GM21528 (cell line): ENCODE measurements at regions not wholly inside any gene's neighbourhood (a gene's known extent, or its start where the extent isn't known, plus 50 kb on each side); places are given as distances from the start of the nearest gene placed in this dataset.
A peak's percentile ranks its signal among the peaks of the same experiment; 100 is the strongest.
"Not testable (repeated sequence)": the region's sequence is repeated elsewhere in the genome, so short reads cannot be mapped to it uniquely, and the experiment has no call there.

ENCODE experiments used
- ATAC-seq: cut with Tn5 transposase; IDR thresholded peaks from one replicate; pipeline ENCODE4 v1.9.1; 2021; ENCODE audit warnings: mild to moderate bottlenecking, moderate library complexity; ENCODE audit not compliant: unreplicated experiment, low FRiP score

DNA sequence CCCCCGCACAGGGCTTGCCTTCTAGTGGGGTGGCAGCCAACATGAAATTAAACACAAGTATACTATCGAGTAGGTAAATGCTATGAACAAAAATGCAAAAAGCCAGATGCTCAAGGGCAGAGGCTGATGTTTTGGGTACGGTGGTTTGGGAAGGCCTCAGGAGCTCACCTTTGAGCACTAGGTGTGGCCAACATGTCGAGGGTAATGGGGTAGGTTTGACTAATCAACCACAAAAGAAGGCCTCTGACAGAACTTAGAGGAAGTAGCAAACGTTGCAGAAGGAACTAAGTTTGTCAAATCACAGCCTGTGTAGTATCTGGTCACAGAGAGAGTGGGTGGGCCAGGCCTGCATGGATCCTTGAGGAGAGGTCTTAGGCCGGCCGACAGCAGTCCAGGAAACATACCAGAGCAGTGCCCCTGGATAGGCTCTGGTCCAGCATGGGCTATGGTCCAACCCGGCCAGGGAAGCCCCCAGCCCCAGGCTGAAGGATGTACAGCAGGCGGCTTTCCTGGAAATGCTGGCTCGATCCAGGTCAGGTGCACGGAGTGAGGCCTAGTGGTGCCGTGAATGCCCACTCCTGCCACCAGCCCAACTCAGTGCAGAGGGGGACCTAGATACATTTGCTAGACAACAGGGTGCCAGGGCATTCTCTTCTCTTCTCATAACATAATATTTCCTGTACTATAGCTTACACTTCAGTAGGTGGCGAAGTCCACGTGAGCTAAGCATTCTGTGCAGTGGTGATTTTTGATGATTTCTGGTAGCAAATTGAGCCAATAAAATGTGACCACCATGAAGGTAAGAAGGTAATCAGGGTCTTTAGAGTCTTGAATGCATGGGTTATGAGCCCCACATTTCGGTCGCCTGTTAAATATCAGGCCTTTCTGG, 56.3 kb upstream of the CD93 start:
- ATAC-seq, result peak; percentile 67

DNA sequence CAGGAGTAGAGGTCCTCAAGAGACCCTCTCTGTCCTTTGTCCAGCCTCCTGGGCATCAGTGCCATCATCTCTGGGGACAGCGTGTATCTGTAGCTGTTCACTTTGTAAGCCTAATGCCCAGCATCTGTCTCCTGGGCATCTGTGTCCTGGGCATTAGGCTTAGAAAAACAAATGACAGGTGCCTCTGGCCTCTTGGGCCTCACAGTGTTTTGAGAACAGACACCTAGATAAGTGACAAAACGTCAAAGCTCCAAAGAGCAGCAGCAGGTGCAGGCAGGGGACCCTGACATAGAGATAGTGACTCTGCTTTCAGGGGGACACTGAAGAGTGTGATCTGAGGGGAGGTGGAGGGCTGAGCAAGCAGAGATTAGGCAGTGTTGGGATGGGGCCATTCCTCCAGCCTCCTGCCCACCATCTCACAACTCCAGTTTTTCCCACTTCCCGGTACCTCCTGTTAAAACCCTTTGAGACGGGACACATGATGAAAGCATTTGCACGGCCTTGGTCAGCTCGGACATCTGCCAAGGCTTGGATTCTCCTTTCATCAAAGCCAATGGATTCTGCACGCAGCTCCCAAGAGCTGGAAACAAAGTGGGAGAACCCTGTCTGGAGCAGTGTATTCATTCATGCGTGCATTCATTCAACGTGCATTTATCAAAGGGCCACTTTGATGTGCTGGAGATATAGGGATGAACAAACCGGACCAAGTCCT, 55.5 kb upstream of the CD93 start:
- no peak for ATAC-seq

DNA sequence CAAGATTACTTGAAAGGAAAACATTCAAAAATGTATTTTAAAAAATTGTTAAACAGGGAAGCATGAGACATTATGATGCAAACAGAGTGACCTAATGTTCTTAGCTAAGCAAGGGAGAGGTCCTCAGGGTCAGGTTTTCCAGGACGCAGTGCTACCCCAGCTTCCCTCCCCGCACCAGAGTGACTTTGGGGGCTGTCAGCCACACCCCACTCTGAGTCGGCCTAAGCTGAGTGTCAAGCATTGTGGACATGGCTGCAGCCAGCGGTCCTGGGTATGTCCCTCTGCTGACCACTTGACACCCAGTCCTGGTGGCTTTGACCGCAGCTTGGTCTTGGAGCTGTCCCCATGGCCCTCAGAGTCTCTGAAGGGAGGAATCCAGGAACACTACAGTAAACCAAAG, 54.9 kb upstream of the CD93 start:
- no peak for ATAC-seq

DNA sequence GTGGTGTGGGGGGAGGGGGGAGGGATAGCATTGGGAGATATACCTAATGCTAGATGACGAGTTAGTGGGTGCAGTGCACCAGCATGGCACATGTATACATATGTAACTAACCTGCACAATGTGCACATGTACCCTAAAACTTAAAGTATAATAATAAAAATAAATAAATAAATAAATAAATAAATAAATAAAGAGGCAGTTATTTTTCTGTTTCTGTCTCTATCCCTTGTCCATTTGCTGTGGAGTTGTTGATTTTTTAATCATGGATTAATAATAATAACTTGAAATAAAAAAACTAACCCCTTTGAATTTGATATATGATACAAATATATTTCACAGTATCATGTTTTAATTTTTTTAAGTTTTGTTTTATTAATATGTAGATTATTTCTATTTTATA, 53.9 kb upstream of the CD93 start:
- not testable (repeated sequence) for ATAC-seq

DNA sequence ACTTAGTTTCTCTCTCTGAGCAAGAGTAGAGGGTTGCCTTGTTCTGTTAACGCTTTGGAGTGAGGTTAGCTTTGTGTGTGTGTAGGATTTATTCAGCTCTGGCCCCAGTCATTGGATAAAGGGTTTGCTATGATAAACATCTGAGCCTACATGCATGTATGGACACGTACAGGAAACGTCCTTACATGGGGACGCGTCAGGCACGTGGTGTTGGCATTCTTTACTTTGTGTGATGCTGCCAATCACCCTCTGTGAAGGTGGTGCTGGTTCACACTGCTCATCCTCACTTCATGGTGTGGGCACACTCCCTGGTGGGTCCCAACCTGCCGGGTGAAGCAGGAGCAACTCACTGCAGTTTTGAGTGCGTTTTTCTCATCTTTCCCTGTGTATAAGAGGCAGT, 53.4 kb upstream of the CD93 start:
- ATAC-seq, result no peak

DNA sequence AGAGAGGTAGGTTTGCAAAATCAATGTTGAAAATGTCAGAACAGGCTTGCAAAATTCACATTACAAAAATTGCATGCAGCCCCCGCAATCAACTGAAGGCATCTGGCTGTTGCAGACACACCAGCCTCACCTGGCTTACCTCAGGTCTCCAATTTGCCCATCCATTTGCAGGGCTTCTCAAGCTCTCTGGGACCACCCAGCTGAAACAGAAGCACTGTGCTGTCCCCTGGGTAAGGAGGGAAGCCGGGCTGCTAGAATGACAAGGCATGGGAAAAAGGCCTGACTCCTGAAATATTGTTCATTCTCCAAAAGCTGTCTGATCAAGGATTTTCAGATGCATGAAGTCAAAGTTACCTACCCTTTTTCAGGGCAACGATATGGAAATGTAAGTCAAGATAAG, 52.6 kb upstream of the CD93 start:
- no peak for ATAC-seq

DNA sequence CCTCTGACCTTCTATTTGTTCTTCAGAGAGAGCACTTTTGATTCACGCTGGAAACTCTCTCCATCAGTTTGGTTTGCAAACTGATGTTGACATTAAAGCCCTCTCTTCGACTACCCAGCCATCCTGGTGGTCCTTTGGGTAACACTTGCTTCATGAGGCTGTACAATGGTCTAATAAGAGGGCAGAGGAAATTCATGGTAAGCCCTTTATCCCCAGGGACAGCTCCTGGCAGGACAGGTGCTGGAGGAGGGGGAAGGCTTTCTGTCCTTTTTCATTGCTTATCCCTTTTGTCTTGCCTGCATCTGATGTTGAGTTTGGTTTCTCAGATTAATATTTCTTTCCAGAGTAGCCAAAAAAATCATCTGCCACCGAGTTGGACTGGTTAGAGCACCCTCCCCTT, 52.1 kb upstream of the CD93 start:
- ATAC-seq, result no peak

DNA sequence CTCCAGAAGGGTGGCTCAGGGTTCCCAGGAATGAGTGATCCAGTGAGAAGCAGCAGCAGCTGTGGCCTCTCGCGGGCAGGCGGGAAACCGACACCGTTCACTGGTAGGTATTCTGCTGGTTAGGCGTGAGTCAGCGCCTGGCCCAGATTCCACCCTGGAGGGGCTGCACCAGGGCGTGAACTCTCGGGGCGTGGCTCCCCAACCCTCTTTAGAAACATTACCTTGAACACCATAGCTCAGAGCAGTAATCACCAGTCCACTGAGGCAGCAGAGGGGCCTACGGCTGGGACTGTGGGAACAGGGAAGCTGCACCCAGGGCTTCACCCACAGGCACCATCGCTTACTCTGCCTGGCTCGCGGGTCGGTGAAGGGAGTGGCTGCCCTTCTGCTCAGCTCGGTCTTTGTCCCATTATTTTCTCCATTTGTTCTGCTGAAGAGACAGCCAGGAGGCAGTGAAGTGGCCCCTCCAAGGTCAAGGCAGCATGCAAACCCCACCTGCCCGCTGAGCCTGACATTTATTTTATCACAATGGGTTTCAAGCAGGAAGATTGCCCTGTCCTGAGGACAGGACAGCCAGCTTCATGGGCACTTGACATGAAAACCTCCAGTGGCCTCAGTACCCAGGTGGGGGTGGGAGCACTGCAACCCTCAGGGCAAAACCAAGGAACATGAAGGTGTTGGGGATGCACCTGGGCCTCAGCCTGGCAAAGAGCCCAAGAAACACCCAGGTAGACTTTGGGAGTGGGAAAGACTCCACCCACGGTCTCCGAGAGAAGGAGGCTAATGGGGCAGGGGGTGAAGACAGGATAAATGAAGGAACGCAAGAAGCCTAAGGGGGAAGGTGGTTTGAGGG, 51.0 kb upstream of the CD93 start:
- ATAC-seq, result no peak

DNA sequence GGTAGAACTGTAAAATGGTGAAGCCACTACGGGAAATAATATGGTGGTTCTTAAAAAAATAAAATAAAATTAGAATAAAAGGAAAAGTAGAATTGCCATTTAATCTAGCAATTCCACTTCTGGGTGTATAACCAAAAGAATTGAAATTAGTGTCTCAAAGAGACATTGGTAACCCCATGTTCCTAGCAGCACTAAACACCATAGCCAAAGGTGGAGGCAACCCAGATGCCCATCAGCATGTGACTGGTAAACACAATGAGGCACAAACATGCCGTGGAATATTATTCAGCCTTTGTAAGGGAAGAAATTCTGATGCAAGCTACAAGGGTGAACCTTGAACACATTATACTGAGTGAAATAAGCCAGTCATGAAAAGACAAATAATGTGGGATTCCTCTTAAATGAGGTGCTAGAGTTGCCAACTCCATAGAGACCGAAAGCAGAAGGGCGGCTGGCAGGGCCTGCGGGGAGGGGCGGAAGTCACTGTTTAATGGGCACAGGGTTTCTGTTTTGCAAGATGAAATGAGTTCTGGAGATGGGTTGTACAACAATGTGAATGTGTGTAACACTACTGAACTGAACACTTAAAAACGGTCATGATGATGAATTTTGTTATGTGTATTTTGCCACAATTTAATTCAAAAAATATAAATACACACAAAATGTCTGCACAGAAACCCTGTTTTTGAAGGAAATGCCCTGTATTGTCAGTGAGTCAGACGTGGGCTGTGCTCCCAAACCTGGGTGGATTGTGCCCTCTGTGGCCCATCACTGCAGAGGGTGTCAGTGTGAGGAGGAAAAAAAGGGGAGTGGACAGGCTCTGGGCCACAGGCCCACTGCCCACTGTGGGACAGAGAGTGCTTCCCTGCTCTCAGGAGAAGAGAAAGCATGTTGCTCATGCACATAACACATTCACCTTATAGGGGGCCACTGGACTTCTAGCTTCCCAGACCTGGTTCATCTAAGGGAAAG, 49.6 kb upstream of the CD93 start:
- no peak for ATAC-seq
